Lower leg skin (tissue), 3 donors: ENCODE measurements at regions not wholly inside any gene's neighbourhood (a gene's known extent, or its start where the extent isn't known, plus 50 kb on each side); places are given as distances from the start of the nearest gene placed in this dataset.

Experiments
- POLR2A ChIP-seq, 2 donors: fragments of 450-650 bp; IDR thresholded peaks; one replicate each; pipeline ENCODE4 v1.6.1; 2016 to 2017; ENCODE audit warnings: antibody characterized with exemption in 2 of 2, mild to moderate bottlenecking in 1 of 2, moderate library complexity in 1 of 2
- TF ChIP-seq, protein P1 (sequence below), 3 donors: fragments of 450-650 bp; IDR thresholded peaks; one replicate each; pipeline ENCODE4 v1.5.1; 2016; ENCODE audit warnings: antibody characterized with exemption in 3 of 3, mild to moderate bottlenecking in 3 of 3, moderate library complexity in 2 of 3

GRCh38 chr11:116215471-116216113 lies 557.2 kb downstream of the BUD13 start:
- TF ChIP-seq, protein P1, sequence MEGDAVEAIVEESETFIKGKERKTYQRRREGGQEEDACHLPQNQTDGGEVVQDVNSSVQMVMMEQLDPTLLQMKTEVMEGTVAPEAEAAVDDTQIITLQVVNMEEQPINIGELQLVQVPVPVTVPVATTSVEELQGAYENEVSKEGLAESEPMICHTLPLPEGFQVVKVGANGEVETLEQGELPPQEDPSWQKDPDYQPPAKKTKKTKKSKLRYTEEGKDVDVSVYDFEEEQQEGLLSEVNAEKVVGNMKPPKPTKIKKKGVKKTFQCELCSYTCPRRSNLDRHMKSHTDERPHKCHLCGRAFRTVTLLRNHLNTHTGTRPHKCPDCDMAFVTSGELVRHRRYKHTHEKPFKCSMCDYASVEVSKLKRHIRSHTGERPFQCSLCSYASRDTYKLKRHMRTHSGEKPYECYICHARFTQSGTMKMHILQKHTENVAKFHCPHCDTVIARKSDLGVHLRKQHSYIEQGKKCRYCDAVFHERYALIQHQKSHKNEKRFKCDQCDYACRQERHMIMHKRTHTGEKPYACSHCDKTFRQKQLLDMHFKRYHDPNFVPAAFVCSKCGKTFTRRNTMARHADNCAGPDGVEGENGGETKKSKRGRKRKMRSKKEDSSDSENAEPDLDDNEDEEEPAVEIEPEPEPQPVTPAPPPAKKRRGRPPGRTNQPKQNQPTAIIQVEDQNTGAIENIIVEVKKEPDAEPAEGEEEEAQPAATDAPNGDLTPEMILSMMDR (IDR thresholded peaks at IDR 0.05) = no peak
- no peak for TF ChIP-seq POLR2A (IDR thresholded peaks at IDR 0.05)
